Natural killer cell (primary cell): ENCODE measurements at regions not wholly inside any gene's neighbourhood (a gene's known extent, or its start where the extent isn't known, plus 50 kb on each side); places are given as distances from the start of the nearest gene placed in this dataset.

Source experiments
- ATAC-seq, 3 donors: fragments of 150-1000 bp in 2 of 3; fragments of 200-7000 bp in 1 of 3; cut with Tn5 transposase; 1 replicate in 1 of 3; 2 replicates in 2 of 3; pipeline ENCODE4 v1.10.0; 2021; ENCODE audit warnings: mild to moderate bottlenecking in 2 of 3, moderate library complexity in 2 of 3
- DNase-seq, 2 donors: peaks; one replicate each; pipeline versions ENCODE4 v3.0.0 to v3.0.0-alpha.2; 2013 to 2021; ENCODE audit warnings: mixed read lengths in 1 of 2
- H3K27ac ChIP-seq: one replicate; pipeline ENCODE4 v1.5.1; 2013; ENCODE audit warnings: mild to moderate bottlenecking, low read length
- H3K27me3 ChIP-seq: one replicate; pipeline ENCODE4 v1.6.1; 2013; ENCODE audit warnings: low read length; ENCODE audit not compliant: control insufficient read depth, insufficient read depth
- H3K36me3 ChIP-seq: one replicate; pipeline ENCODE4 v1.6.1; 2013; ENCODE audit warnings: low read length; ENCODE audit not compliant: control insufficient read depth, insufficient read depth
- H3K4me1 ChIP-seq: one replicate; pipeline ENCODE4 v1.6.1; 2013; ENCODE audit warnings: low read length; ENCODE audit not compliant: control insufficient read depth, insufficient read depth
- H3K4me3 ChIP-seq: one replicate; pipeline ENCODE4 v1.5.1; 2013; ENCODE audit warnings: low read length
- H3K9me3 ChIP-seq: one replicate; pipeline ENCODE4 v1.6.1; 2013; ENCODE audit warnings: low read length; ENCODE audit not compliant: control insufficient read depth, insufficient read depth
- H3K27ac Mint-ChIP-seq, 2 donors: one replicate each; pipeline ENCODE4 v1.8.0; 2022; ENCODE audit warnings: mild to moderate bottlenecking in 2 of 2, mixed read lengths in 2 of 2, moderate library complexity in 1 of 2
- H3K27me3 Mint-ChIP-seq, 2 donors: one replicate each; pipeline ENCODE4 v1.8.0; 2022; ENCODE audit warnings: low read depth in 2 of 2, mixed read lengths in 2 of 2
- H3K36me3 Mint-ChIP-seq: one replicate; pipeline ENCODE4 v1.8.0; 2022; ENCODE audit warnings: mixed read lengths
- H3K4me1 Mint-ChIP-seq, 2 donors: one replicate each; pipeline ENCODE4 v1.8.0; 2022; ENCODE audit warnings: mixed read lengths in 2 of 2
- H3K4me3 Mint-ChIP-seq: one replicate; pipeline ENCODE4 v1.8.0; 2022; ENCODE audit warnings: mild to moderate bottlenecking, moderate library complexity, mixed read lengths
- H3K9me3 Mint-ChIP-seq, 2 donors: one replicate each; pipeline ENCODE4 v1.8.0; 2022; ENCODE audit warnings: mixed read lengths in 2 of 2
- WGBS: methylation state at CpG from one replicate; pipeline ENCODE4 v1.1.7; 2013; ENCODE audit warnings: missing lambda C conversion rate; ENCODE audit not compliant: insufficient coverage; 5-methylcytosine and 5-hydroxymethylcytosine counted together
- intact Hi-C: fragments of 100-400 bp; cut with micrococcal nuclease; formaldehyde crosslinking; loops from one replicate; pipeline ENCODE4 v1.14.2; 2022
- TF ChIP-seq, protein P1 (sequence below): fragments of 200-600 bp; IDR thresholded peaks from one replicate; pipeline ENCODE4 v1.8.0; 2022; ENCODE audit warnings: antibody characterized with exemption

DNA sequence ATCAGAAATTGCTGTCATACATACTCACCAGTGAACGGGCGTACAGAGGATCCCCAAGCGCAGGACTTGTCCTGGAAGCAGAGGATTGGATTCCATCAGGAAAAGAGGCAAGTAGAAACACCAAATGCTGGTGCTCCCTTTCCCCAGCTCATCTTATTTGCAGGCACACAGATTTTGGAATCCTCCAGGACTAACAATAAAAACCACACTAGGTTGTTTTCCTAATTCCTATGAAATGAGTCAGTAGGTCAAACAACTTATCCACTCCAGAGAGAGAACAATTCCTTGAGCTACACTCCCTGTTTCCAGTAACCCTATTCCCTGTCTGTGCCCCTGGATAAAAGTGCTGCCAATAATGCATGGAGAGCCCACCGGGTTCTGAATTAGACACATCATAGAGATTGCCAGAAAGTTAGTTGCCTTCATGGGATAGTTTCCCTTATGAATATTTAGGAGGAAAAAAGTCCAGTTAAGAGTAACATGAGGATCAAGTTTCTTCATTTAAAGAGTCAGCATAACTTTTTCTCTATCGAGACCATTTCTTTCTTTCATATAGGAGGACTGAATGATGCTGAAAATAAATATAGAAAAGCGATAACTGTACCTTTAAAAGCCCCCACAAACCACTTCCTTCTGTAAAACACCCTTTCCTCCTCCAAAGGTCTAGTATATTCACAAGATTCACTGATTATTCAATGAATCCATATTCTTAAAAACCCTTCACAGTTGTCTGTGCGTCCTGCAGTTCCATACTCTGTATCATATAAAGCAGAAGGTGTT is 178.3 kb upstream of the KLF14 start:
- DNase-seq: no peak
- TF ChIP-seq, protein P1, sequence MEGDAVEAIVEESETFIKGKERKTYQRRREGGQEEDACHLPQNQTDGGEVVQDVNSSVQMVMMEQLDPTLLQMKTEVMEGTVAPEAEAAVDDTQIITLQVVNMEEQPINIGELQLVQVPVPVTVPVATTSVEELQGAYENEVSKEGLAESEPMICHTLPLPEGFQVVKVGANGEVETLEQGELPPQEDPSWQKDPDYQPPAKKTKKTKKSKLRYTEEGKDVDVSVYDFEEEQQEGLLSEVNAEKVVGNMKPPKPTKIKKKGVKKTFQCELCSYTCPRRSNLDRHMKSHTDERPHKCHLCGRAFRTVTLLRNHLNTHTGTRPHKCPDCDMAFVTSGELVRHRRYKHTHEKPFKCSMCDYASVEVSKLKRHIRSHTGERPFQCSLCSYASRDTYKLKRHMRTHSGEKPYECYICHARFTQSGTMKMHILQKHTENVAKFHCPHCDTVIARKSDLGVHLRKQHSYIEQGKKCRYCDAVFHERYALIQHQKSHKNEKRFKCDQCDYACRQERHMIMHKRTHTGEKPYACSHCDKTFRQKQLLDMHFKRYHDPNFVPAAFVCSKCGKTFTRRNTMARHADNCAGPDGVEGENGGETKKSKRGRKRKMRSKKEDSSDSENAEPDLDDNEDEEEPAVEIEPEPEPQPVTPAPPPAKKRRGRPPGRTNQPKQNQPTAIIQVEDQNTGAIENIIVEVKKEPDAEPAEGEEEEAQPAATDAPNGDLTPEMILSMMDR: no peak
- peak overlapping the region; percentile 97 for H3K27ac ChIP-seq
- peak overlapping the region; percentile 92 to 93 for H3K27ac Mint-ChIP-seq
- no peak for ATAC-seq
- H3K4me1 Mint-ChIP-seq: peaks cover 77 to 80% of the 10 kb centered on the region in 2 donors
- no peaks in the 10 kb centered on the region for H3K36me3 ChIP-seq
- H3K9me3 ChIP-seq: no peaks in the 10 kb centered on the region
- WGBS: 39% methylated on average over 6 of the region's 7 CpGs
- H3K36me3 Mint-ChIP-seq: no peaks in the 10 kb centered on the region
- intact Hi-C loops: loop anchor here (2.0 to 5.0 kb wide), 4 partner anchors 15 to 325 kb away; no protein-coding TSS in a partner anchor
- peak overlapping the region; percentile 92 for H3K4me3 Mint-ChIP-seq
- H3K27me3 ChIP-seq: no peaks in the 10 kb centered on the region
- H3K27me3 Mint-ChIP-seq: no peaks in the 10 kb centered on the region
- peak overlapping the region; percentile 59 for H3K4me3 ChIP-seq
- no peaks in the 10 kb centered on the region for H3K9me3 Mint-ChIP-seq
- H3K4me1 ChIP-seq: peaks cover 49% of the 10 kb centered on the region

DNA sequence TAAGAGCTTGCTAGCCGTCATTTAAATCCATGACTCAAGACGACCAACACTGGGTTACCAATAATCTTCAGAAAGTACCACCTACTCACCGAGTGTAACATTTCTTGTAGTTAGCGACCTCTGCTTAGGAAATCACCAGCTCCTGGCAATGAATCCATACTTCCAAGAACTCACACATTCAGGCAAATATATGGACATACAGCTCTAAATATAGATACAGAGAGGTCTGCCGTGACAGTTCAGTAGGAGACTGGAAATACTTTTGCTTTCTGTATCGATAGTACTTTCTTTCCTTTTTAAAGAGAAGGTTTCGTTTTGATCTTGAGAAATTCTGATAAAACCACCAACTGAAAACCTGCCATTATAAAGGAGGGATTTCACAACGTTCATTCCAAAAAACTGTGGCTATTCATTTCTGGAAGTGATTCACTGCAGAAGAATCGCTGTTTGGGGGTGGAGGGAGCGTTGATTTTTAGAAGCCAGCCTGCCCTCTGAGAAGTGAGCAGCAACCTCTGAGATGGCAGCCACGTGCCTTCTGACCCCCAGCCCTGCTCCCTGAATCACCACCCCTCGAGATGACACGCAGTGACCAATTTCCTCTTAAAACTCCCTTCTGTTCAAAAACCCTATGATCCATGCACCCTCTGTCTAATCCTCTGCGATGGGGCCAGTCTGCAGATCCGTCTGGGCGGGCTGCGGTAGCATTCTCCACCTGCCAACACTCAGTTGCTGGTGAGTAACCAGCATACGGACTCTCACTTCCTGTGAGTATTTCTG is 179.0 kb upstream of the KLF14 start:
- peak overlapping the region; percentile 92 for H3K4me3 Mint-ChIP-seq
- 1% methylated on average over 14 of the region's 18 CpGs for WGBS
- H3K4me3 ChIP-seq: peak overlapping the region; percentile 59
- intact Hi-C loops: loop anchor here (1.0 to 5.0 kb wide), 6 partner anchors 14 to 324 kb away; no protein-coding TSS in a partner anchor
- no peaks in the 10 kb centered on the region for H3K9me3 ChIP-seq
- H3K27ac ChIP-seq: peak overlapping the region; percentile 97
- peaks cover 52% of the 10 kb centered on the region for H3K4me1 ChIP-seq
- peak; percentile 79 to 92 (median 90) for ATAC-seq
- H3K9me3 Mint-ChIP-seq: no peaks in the 10 kb centered on the region
- peaks cover 82 to 83% of the 10 kb centered on the region in 2 donors for H3K4me1 Mint-ChIP-seq
- no peaks in the 10 kb centered on the region for H3K27me3 ChIP-seq
- H3K36me3 ChIP-seq: no peaks in the 10 kb centered on the region
- peak; percentile 76 to 92 for DNase-seq
- no peaks in the 10 kb centered on the region for H3K27me3 Mint-ChIP-seq
- peak overlapping the region; percentile 92 to 93 for H3K27ac Mint-ChIP-seq
- H3K36me3 Mint-ChIP-seq: no peaks in the 10 kb centered on the region
- TF ChIP-seq, protein P1: no peak

DNA sequence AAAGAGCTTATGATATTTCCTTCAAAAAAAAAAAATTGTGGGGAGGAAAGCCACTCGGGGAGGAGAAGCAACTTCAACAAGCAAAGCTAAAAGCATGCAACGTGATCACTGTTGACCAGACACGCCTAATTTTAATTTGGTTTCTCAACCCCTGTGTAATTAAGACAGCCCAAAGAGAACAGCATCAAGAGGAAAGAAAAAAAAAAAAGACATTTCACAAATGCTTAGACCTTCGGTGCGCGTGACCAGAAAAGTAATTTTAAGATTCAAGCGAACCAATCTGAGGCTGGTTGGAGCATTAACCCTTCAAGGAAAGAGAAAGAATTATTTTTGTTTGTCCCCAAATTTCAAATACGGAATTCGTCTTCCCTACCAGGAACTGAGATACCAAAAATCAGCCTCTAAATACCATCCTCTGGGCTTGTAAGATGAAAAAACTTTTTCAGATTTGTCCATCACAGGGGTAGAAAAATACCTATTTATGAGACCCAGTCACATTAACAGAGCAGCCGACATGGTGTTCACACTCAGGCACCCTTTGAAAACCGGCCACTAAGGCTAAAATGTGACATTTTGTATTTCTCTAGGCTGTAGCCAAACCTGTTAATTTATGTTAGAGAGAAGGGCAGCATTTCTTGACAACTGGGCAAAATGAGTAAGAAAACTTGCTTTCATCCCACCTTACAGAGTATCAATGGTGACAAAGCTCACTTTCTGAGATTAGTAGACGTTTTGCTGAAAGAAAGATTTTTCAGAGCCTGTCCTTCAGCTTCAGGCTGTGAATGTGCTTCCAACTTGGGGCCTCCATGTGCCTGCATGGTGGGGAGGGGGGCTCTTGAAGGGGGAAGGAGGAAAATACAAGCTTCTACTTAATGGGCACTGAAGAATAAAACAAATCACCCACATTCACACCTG is 179.9 kb upstream of the KLF14 start:
- no peaks in the 10 kb centered on the region for H3K36me3 Mint-ChIP-seq
- no peaks in the 10 kb centered on the region for H3K27me3 ChIP-seq
- peak overlapping the region; percentile 59 for H3K4me3 ChIP-seq
- H3K27me3 Mint-ChIP-seq: no peaks in the 10 kb centered on the region
- H3K4me1 ChIP-seq: peaks cover 57% of the 10 kb centered on the region
- ATAC-seq (no peak), DNase-seq (no peak)
- peaks cover 2% of the 10 kb centered on the region for H3K36me3 ChIP-seq
- WGBS: 7% methylated on average over 10 of the region's 12 CpGs
- TF ChIP-seq, protein P1: no peak
- H3K27ac Mint-ChIP-seq: peak overlapping the region; percentile 92 to 93
- H3K4me1 Mint-ChIP-seq: peaks cover 83 to 88% of the 10 kb centered on the region in 2 donors
- H3K27ac ChIP-seq: peak overlapping the region; percentile 97
- peak overlapping the region; percentile 92 for H3K4me3 Mint-ChIP-seq
- no peaks in the 10 kb centered on the region for H3K9me3 Mint-ChIP-seq
- intact Hi-C loops: loop anchor here (1.0 to 5.0 kb wide), 6 partner anchors 13 to 323 kb away; no protein-coding TSS in a partner anchor
- no peaks in the 10 kb centered on the region for H3K9me3 ChIP-seq
